Stimulated activated CD4-positive, alpha-beta T cell treated with anti-CD3 and anti-CD28 coated beads, TNF-alpha, amount 100 ng/mL, for 24 hours (primary cell): ENCODE measurements at regions not wholly inside any gene's neighbourhood (a gene's known extent, or its start where the extent isn't known, plus 50 kb on each side); places are given as distances from the start of the nearest gene placed in this dataset.

Experiments used
- DNase-seq, 3 experiments: peaks; one replicate each; pipeline ENCODE4 v3.0.0-alpha.2; 2020; ENCODE audit warnings: low read depth in 3 of 3

DNA sequence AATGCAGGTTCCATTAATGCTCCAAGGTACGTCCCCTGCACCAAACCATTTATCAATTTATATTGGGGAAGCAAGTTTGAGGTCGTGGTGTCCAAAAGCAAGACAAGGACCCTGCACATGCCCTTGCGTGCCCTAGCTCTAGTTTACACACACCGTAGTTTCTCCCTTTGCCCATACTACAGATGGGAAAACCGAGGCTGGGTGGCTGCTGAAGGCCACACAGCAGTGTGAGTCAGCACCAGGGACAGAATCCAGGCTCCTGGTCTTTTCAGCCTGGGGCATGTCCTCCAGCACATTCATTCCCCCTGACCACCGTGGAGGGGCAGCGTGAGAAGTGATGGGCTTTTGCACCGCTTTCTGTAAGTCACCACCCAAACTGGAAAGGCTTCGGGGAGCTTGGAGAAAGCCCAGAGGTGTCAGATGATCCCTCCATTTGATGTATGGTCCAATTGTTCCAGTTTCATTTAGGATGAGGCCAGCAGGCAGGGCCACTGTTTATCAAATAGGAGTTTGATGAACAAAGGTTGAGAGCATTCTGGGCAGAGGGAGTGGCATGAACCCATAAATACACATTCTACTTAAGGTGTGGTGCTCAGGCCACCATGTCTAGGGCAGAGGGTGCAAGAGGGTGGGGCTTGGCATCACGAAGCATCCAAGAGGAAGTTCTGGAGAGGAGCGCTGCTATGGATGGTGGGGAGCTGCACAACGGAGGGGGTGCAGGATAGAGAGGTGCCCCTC is 274.1 kb downstream of the HAUS1 start:
- no peak for DNase-seq

DNA sequence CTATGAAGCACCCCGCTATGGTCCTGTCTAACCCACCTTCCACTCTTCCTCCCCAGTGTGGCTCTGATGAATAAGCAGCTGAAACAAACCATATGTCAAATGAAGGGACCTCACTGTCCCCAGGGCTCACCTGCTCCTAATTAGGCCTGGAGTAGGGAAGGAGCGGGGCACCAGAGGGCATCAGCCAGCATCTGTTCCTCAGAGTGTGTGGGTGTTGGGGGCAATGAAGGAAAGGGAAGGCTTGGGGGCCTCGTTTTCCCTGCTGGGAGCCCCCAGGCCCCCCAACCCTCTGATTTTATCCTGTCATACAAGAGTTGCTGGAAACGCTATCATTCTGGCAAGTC is 274.7 kb downstream of the HAUS1 start:
- DNase-seq, result no peak

DNA sequence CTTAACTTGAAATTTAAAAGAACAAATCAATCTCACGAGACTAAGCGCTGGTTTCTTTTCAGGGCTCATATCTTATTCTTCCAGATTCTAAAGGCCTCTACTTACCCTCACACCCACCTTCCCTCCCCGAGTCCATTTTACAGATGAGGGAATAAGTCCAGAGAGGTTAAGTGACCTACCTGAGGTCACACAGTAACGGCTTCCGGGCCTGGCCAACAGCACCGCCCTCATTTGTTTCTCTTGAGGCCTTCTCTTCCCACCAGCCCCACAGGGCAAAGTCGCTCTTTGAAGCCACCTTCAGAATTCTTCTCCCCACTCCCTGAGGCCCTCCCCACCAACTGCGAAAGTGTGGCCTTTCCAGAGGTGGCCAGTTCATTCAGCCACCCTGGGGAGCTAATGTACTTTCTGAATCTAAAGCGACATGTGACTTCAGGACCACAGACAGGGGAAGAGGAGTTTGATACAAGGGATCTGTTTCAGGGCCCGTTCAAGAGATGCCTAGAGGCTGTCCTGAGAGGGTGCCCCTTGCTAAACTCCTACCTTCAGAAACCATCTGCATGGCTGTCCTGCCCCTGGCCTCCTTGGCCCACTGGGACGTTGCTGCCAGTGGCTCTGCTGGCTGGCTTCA is 275.3 kb downstream of the HAUS1 start:
- DNase-seq, result no peak

DNA sequence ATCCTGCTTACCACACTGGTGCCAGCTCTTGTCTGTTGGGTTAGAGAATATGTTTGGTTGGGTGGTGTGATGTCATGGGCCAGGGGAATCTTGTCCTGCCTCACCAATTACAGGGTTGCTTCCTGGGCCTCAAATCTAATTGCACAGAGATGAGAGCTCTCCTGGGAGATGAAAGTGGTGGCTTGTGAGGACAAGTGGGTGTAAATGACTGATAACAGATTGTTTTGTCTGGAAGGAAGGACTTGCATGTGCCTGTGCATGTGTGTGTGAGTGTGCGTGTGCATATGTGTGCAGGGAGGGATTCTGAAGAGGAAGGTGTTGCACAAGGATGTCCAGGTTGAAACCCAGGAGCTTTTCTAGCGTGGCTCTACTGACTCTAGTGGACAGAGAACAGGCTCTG is 271.9 kb downstream of the LOXHD1 start:
- no peak for DNase-seq

DNA sequence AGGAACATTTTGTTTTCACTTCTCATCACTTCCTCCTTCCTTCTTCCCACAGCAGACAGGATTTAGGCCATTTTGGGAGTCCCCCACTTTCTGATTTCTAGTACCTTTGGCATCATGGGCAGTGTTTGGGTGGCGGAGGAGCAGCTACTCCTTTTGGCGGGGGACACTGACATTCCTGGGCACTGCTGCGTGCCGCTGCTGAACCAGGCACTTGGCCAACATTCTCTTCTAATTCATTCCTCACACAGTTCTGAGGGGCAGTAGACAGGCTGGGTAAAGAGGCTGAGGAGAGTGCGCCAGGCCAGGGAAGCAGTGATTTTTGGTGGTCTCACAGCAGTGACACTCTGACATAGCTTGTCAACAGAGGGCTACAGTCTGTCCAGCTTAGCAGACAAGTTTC is 270.2 kb downstream of the LOXHD1 start:
- no peak for DNase-seq

DNA sequence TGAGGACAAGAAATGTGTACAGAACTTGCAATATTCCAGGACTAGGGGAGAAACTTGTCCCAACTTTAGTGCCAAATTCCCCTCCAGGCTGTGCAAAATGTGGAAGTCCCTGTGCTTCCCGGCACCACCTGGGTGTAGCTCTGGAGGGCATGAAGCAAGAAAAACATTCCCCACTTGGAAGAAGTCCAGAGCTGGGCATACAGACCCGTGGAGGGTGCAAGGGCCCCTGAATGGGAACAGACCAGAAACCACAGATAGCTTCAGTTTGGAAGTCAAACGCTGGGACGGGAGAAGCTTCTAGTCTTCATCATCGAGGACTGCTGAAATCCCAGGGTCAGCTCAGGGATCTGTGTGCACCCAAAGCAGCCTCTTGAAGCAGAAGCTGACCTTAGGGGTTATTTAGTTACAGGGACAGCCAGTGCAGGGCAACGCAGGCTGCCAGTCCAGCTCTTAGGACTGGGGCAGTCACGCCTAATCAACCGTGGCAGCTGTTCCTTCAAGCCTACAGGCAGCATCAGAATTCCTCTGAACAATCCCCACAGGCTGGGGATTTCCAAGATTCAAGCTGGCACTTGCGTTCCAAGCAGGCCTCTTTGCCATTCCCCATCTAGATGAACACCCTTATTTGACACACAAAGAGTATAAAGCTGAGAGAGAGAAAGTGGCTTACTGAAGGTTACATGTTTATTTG is 269.4 kb downstream of the LOXHD1 start:
- no peak for DNase-seq

DNA sequence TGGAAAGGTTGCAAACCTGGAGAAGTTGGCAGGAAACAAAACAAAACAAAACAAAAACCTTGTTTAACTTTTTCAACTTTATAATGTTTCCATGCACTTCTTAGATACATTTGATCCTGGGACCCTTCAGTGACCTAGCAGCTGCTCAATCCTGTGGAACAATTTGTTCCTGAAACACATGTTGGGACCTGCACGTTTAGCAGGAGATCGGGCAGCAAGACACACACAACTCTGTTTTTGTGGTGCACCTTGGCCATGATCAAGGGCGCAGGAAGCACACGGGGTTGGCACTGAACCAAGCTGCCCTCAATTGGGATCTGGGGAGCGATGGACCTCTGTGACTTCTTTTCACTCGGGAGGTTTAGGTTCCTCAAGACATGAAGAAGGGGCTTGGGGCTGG is 268.7 kb downstream of the LOXHD1 start:
- no peak for DNase-seq

DNA sequence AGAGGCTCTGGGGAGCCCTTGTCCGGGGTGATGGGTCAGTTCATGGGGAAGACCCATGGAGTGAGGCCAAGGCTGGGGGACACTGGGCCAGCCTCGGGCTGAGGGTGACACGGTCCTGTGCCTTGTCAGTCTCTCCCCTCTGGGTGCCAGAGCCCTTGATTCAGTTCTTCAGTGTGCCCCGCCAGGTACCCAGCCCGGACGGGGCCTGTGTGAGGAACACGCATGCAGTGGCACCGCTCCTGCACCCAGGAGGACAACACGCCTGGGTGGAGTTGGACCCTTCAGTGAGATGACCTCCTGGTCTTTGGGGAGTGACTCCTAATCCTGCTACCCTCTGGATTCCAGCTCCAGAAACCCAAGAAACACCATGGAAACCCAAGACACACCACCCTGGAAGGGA is 264.4 kb downstream of the LOXHD1 start:
- DNase-seq, result no peak

DNA sequence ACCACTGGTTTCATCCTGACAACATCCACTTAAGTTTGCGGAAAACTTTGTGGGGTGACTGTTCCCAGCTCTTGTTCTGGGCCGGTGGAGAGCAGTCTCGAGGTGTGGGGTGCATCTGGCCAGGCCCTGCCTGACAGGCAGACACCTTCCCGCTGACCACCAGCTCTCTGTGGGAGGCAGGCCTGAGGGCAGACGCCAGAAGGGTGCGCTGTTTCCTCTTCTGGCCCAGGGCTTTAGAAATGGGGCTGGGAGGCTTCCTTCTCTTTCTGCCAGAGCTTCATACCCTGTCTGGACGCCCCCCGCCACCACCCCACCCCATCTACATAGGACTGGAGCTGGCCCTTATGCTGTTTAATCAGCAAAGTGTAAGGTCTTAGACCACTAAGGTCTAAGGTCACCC is 263.8 kb downstream of the LOXHD1 start:
- DNase-seq, result no peak

DNA sequence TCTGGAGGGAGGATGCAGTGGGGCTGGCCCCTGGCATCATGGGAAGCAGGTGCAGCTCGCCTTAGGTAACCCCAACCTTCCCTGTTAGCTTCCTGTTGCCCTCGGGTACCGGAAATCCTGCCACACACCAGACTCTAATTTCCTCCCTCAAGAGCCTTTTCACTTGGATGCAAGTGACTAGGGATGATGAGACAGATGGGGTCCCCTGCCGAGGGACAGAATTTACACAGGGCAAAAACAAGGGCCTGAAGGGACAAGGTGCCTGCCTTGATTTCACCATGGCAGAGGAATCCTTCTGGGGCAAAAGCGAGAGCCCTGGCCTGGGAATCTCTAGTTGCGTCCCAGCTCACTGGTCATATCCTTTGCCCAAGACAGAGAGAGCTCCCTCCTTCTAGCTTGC is 263.1 kb downstream of the LOXHD1 start:
- no peak for DNase-seq

DNA sequence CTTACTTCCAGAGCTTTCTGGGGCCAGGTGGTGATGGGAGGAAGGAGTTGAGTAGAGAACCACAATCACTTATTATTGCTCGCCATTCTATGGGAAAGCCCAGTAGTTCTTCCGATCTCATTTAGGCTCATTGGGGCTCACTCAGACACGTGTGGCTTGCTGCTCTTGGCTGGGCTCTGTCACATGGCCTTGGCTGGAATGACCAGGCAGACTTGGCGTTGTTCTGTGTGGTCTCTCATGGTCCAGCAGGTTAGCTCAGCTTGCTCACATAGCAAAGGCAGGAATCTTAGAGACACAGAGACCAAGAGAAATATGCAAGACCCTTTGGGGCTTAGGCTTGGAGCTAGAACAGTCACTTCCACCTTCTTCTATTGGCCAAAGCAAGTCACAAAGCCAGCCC is 261.2 kb downstream of the LOXHD1 start:
- DNase-seq, result no peak

DNA sequence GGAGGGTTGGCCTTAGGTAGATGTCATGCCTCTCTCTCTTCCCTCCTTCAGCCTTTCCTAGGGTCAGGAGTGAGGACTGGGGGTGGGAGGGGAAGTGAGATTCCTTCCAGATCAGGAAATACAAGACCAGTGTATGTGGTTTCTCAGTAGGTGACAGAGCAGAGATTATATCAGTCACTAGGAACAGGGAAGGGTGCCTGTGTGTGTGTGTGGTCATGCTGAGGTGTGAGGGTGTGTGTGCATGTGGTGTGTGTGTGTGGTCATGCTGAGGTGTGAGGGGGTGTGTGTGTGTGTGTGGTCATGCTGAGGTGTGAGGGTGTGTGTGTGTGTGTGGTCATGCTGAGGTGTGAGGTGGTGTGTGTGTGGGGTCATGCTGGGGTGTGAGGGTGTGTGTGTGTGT is 259.8 kb downstream of the LOXHD1 start:
- DNase-seq, result no peak

DNA sequence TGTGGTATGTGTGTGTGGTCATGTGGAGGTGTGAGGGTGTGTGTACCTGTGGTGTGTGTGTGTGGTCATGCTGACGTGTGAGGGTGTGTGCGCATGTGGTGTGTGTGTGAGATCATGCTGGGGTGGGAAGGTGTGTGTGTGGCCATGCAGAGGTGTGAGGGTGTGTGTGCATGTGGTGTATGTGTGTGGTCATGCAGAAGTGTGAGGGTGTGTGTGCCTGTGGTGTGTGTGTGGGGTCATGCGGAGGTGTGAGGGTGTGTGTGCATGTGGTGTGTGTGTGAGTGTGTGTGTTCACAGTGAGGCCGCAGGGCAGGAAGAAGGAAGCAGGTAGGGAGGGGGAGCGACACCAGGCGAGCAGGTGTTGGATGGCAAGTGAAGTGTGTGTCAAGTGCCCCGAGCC is 259.0 kb downstream of the LOXHD1 start:
- no peak for DNase-seq

DNA sequence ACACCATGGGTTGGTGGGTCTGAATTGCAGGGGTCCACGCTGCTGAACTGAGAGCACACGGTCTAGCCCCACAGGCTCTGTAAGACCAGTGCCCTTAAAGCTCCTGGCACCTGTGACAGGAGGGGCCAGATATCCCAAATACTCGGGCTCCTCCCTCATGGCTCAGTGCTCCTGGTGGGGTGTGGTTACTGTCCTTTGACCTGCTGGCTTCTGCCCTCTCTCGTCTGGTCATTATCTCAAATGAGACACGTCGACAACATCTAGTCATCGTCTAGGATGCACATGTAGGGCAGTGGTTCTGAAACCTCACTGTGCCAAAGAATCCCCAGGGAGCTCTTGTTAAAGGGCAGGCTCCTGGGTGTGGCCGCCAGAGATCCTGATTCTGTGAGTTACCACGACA is 258.4 kb downstream of the LOXHD1 start:
- DNase-seq, result no peak

DNA sequence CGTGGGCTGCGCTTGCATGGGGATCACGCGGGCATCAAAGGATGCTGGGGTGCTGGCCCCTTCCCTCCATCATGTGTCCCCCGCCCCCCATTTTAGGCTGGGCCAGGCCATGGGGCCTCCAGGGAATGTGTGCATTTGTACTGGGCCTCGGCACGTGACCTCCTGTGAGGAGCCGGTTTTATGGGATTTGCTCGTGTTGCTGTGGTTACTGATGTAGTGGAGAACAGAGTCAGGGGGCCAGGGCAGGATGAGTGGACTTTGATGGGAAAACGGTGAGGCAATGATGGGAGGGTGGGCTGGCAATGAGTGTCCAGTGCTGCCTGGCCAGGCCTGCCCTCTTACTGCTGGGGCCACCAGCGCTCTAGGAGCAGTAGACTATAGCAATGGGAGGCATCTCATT is 257.7 kb downstream of the LOXHD1 start:
- DNase-seq, result no peak

DNA sequence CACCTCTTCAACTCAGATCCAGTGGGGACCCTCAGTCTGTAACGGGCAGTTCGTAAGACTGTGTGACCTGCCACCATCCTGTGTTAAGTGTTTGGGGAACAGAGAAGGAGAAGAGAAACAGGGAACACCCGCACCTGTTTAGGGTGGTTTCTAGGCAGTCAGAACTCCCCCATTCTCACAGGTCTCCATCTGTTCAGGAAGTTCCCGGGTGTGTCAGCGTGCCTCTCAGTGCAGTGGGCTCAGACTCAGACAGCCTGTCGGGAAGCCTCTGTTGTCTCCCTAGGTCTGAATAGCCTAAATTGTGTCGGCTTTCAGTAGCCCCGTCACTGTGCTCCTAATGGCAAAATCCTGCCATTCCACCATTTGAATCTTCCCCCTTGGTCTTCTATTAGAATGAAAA is 256.6 kb downstream of the LOXHD1 start:
- DNase-seq, result no peak

DNA sequence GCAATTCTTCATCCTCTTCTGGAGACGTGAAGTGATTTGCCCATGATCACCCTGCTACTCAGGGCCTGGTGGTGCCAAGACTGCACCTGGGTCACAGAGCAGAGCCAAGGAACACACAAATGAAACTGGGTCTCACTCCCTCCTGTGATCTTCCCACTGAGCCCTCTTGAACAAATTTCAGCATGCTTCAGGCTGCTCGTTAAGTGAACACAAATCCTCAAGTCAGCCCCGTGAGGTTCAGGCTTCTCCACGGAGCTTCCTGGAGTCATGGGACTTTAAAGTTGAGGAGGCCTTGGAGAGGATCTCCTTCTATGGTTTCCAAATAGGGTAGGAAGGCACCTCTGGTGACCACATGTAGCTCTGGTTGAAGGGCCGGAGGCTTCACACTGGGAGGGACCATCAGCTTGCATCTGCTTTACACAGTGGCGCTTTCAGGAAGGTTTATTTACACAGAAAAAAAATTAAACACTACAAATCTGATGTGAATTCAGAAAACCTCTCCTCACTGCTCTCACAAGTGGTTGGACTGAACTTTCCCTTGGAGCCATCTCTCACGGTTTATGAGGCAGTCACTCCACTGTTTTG is 255.4 kb downstream of the LOXHD1 start:
- no peak for DNase-seq

DNA sequence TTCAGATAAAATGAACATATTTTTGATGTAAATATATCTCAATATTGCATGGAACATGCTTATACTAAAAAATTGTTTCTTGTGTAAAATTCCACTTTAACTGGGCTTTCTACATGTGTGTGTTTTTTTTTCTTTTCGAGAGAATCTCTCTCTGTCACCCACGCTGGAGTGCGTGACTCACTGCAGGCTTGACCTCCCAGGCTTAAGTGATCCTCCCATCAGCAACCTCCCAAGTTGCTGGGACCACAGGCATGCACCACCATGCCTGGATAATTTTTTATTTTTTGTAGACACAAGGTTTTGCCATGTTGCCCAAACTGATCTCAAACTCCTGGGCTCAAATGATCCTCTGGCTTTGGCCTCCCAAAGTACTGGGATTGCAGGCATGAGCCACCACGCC is 254.6 kb downstream of the LOXHD1 start:
- no peak for DNase-seq

DNA sequence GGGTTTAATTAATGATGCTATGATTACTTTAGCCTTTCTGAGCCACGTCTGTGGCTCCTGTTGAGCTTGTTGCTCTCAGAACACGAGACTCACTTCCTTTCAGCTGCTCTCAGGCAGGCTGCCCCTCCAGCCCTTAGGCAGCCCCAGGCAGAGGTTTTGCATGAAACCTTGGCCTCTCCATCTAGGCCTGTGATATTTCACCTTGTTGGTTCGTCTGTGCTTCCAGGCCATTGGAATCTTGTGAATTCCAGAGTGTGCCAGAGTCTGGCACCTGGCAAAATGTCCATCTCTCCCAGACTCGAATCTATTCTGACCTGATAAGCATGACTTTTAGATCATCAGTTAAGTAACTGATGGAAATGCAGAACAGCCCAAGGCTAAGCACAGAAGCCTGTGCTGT is 254.1 kb downstream of the LOXHD1 start:
- no peak for DNase-seq

DNA sequence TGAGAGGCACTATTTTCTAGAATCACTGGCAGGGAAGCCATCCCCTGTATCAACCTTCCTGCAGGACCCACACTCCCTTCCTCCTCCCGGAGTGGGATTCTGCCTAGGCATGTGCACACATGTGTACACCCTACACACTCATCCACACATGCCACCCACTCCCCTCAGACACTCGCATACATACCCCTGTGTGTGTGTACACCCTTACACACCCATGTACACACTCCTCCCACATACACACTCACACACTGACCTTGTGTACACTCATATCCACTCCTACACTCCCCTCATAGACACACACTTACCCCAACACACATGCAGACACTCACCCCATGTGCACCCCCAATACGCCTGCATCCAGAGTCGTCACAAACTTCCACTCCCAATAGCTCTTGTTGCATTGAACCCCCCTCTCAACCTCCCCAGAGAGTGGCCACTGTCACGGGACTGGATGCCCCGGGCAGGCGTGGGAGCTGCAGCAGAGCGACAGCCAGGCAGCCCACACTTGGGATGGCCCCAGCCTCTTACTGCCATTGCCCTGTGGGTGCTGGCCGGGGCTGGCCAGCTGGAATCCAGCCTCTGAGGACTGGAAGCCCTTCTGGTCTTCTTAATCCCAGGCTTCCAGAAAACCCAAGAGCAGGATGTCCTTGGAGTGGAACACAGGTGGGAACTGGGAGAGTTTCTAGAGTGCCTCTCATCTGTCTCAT is 251.0 kb downstream of the LOXHD1 start:
- no peak for DNase-seq

DNA sequence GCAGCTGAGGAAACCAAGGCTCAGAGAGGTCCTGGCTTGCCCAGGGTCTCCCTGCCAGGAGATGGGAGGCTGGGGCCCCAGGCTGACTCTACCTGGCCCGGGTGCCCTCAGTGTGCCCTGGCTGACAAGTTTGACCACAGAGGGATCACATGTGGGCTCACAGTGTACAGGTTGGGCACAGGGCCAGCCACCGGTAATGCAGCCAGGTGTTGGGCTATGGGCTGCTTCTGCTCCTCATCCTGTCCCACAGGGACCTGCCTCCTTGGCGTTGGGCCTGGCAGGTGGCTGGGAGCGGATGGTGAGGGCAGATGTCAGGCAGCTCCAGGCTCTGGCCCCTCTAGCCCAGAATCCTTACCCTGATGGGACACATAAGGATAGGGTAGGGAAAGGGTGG is 250.5 kb downstream of the LOXHD1 start:
- no peak for DNase-seq

DNA sequence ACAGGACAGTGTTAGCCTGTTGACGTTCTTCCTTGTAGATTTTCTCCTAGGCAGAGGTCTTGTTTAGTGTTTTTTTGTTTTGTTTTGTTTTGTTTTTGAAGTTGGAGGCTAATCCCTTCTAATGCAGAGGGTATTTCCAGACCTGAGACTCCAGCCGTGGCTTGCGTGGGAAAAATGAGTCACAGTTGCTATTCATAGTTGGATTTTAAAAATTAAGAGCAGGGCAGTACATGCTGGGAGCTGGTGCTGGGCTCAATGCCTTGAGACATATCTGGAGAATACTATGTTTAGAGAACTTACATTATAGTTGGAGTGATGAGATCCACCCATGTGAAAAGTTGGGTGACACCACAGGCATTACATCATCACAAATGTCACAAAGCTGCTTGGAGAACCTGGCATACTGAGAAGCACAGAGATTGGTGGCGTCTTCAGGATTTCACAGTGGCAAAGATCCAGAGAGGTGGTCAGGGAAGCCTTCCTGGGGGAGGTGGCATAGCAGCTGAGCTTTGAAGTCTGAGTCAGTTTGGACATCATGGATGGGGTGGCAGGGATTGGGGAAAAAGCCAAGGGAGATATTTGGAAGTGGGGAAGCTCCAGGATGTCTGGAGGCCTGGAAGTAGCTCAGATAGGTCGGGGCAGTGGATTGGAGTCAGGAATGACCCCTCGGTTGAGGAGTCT is 249.4 kb downstream of the LOXHD1 start:
- DNase-seq, result no peak
